Immature natural killer cell (primary cell): ENCODE measurements at regions not wholly inside any gene's neighbourhood (a gene's known extent, or its start where the extent isn't known, plus 50 kb on each side); places are given as distances from the start of the nearest gene placed in this dataset.
"Not testable (repeated sequence)": the region's sequence is repeated elsewhere in the genome, so short reads cannot be mapped to it uniquely, and the experiment has no call there.

Experiments
- DNase-seq, 3 donors: peaks; one replicate each; pipeline ENCODE4 v3.0.0; 2022; ENCODE audit warnings: mixed read lengths in 1 of 3
- H3K27ac Mint-ChIP-seq, 6 donors: one replicate each; pipeline ENCODE4 v1.8.0; 2020; ENCODE audit warnings: mixed read lengths in 6 of 6, mild to moderate bottlenecking in 5 of 6, inconsistent platforms in 4 of 6, moderate library complexity in 3 of 6
- H3K27me3 Mint-ChIP-seq, 3 donors: one replicate each; pipeline ENCODE4 v1.8.0; 2020 to 2021; ENCODE audit warnings: low read depth in 3 of 3, mild to moderate bottlenecking in 3 of 3, mixed read lengths in 3 of 3, moderate library complexity in 3 of 3, inconsistent platforms in 1 of 3
- H3K36me3 Mint-ChIP-seq, 3 donors: one replicate each; pipeline ENCODE4 v1.8.0; 2020; ENCODE audit warnings: mixed read lengths in 3 of 3, inconsistent platforms in 2 of 3, mild to moderate bottlenecking in 2 of 3
- H3K4me1 Mint-ChIP-seq, 2 donors: one replicate each; pipeline ENCODE4 v1.8.0; 2020; ENCODE audit warnings: inconsistent platforms in 2 of 2, mild to moderate bottlenecking in 2 of 2, mixed read lengths in 2 of 2, moderate library complexity in 1 of 2
- H3K4me3 Mint-ChIP-seq, 5 donors: one replicate each; pipeline ENCODE4 v1.8.0; 2020; ENCODE audit warnings: mild to moderate bottlenecking in 5 of 5, mixed read lengths in 5 of 5, inconsistent platforms in 3 of 5, moderate library complexity in 3 of 5
- H3K9me3 Mint-ChIP-seq, 6 donors: one replicate each; pipeline ENCODE4 v1.8.0; 2020; ENCODE audit warnings: mild to moderate bottlenecking in 6 of 6, mixed read lengths in 6 of 6, inconsistent platforms in 4 of 6, moderate library complexity in 3 of 6

- H3K9me3 Mint-ChIP-seq, result no peaks in the 10 kb centered on the region
- no peaks in the 10 kb centered on the region for H3K36me3 Mint-ChIP-seq
- peaks cover 0 to 2% (median 1%) of the 10 kb centered on the region in 3 donors for H3K27me3 Mint-ChIP-seq
- no peak overlapping the region for H3K27ac Mint-ChIP-seq
- no peaks in the 10 kb centered on the region for H3K4me1 Mint-ChIP-seq
- H3K4me3 Mint-ChIP-seq, result no peak overlapping the region
- no peak for DNase-seq
Observed at GRCh38 chr1:166597516-166597915, 241.8 kb upstream of the POGK start.

GRCh38 chr1:166600574-166600973, 238.7 kb upstream of the POGK start:
- H3K36me3 Mint-ChIP-seq, result no peaks in the 10 kb centered on the region
- DNase-seq, result no peak
- H3K9me3 Mint-ChIP-seq, result no peaks in the 10 kb centered on the region
- H3K27me3 Mint-ChIP-seq, result peaks cover 0 to 2% (median 0%) of the 10 kb centered on the region in 3 donors
- no peak overlapping the region for H3K4me3 Mint-ChIP-seq
- no peak overlapping the region for H3K27ac Mint-ChIP-seq
- no peaks in the 10 kb centered on the region for H3K4me1 Mint-ChIP-seq

GRCh38 chr1:166601650-166602278, 237.5 kb upstream of the POGK start:
- Mint-ChIP-seq H3K4me1 (no peaks in the 10 kb centered on the region), H3K27ac (no peak overlapping the region), H3K27me3 (peaks cover 0 to 2% (median 0%) of the 10 kb centered on the region in 3 donors), H3K9me3 (no peaks in the 10 kb centered on the region), H3K36me3 (no peaks in the 10 kb centered on the region), H3K4me3 (no peak overlapping the region)
- no peak for DNase-seq

DNA sequence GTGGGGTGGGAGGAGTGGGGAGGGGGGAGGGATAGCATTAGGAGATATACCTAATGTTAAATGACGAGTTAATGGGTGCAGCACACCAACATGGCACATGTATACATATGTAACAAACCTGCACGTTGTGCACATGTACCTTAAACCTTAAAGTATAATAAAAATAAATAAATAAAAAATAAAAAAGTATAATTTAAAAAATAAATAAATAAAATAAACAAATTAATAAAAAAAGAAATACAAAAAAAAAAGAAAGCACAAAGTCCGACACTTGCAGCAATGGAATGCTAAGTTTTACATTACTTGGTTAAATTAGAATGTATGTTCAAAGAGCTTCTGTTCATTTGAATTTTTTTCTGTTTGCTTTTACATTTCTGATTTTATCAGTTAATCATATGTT, 236.5 kb upstream of the POGK start:
- H3K4me3 Mint-ChIP-seq, H3K27ac Mint-ChIP-seq, H3K36me3 Mint-ChIP-seq, H3K27me3 Mint-ChIP-seq, DNase-seq, H3K4me1 Mint-ChIP-seq, H3K9me3 Mint-ChIP-seq: not testable (repeated sequence)

DNA sequence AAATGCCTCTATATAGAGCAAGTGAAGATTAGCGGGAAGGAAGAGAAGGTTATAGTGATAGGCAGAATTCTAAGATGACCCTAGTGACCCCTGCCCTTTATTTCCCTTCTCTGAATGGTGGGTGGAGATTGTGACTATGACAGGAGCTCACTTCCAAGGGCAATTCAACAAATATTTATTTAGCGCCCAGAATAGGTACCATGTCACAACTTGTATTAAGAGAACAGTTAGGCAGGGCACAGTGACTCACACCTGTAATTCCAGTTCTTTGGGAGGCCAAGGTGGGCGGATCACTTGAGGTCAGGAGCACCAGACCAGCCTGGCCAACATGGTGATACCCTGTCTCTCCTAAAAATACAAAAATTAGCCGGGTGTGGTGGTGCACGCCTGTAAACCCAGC, 236.0 kb upstream of the POGK start:
- H3K36me3 Mint-ChIP-seq, result no peaks in the 10 kb centered on the region
- no peaks in the 10 kb centered on the region for H3K27me3 Mint-ChIP-seq
- DNase-seq, result no peak
- H3K4me3 Mint-ChIP-seq, result no peak overlapping the region
- no peaks in the 10 kb centered on the region for H3K4me1 Mint-ChIP-seq
- H3K27ac Mint-ChIP-seq, result no peak overlapping the region
- H3K9me3 Mint-ChIP-seq, result no peaks in the 10 kb centered on the region

- H3K27ac Mint-ChIP-seq, result no peak overlapping the region
- no peaks in the 10 kb centered on the region for H3K4me1 Mint-ChIP-seq
- no peak for DNase-seq
- H3K4me3 Mint-ChIP-seq, result no peak overlapping the region
- no peaks in the 10 kb centered on the region for H3K9me3 Mint-ChIP-seq
- H3K36me3 Mint-ChIP-seq, result no peaks in the 10 kb centered on the region
- no peaks in the 10 kb centered on the region for H3K27me3 Mint-ChIP-seq
Observed at GRCh38 chr1:166605137-166605536, 234.1 kb upstream of the POGK start.

DNA sequence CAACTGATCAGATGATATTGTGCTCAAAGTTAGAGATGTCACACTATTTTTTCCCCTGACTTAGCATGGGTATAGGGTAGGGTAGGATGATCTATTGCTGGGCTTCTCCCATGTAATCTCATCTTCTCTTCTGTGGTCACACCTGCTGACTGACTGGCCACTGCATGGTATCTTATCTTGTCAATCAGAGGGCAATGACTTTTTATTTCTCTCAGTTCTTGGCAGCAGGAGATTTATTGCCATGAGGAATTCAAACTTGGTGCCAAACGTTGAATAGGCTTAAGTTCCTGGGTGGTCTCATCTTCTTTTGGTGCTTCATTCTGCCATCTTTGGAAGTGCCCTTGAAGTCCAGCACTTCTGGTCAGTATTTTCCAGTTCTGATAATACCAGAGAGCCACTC, 226.4 kb upstream of the POGK start:
- Mint-ChIP-seq H3K27ac (no peak overlapping the region), H3K4me1 (no peaks in the 10 kb centered on the region), H3K9me3 (peaks cover 0 to 1% (median 0%) of the 10 kb centered on the region in 6 donors), H3K36me3 (no peaks in the 10 kb centered on the region), H3K27me3 (peaks cover 0 to 2% (median 0%) of the 10 kb centered on the region in 3 donors), H3K4me3 (no peak overlapping the region)
- DNase-seq, result no peak

GRCh38 chr1:166616206-166616605, 223.1 kb upstream of the POGK start:
- Mint-ChIP-seq H3K27me3 (peaks cover 0 to 10% (median 5%) of the 10 kb centered on the region in 3 donors), H3K4me3 (no peak overlapping the region), H3K27ac (no peak overlapping the region), H3K36me3 (no peaks in the 10 kb centered on the region), H3K9me3 (peaks cover 0 to 1% (median 0%) of the 10 kb centered on the region in 6 donors), H3K4me1 (no peaks in the 10 kb centered on the region)
- DNase-seq, result no peak

DNA sequence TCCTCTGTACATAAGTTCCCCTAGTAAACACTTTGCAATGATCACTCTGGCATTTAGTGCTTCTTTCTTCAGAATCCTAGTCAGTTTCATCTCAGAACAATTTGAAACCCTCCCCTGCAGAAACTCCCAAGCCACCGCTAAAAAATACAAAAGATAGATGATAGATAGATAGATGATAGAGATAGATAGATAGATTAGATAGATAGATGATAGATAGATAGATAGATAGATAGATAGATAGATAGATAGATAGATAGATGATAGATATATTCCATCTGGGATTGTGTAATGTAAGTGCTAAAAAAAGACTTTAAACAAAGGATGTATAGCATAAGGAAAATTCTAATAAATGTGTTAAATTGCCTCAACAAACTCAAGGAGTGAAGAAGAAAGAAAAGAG, 212.6 kb upstream of the POGK start:
- H3K9me3 Mint-ChIP-seq, result peaks cover 0 to 2% (median 0%) of the 10 kb centered on the region in 6 donors
- DNase-seq, result no peak
- H3K4me3 Mint-ChIP-seq, result no peak overlapping the region
- H3K27ac Mint-ChIP-seq, result no peak overlapping the region
- peaks cover 0 to 2% (median 0%) of the 10 kb centered on the region in 3 donors for H3K27me3 Mint-ChIP-seq
- H3K4me1 Mint-ChIP-seq, result no peaks in the 10 kb centered on the region
- no peaks in the 10 kb centered on the region for H3K36me3 Mint-ChIP-seq

GRCh38 chr1:166627558-166627957, 211.7 kb upstream of the POGK start:
- H3K4me1 Mint-ChIP-seq, result no peaks in the 10 kb centered on the region

GRCh38 chr1:166628259-166628658, 211.0 kb upstream of the POGK start:
- Mint-ChIP-seq H3K27me3 (peaks cover 0 to 2% (median 0%) of the 10 kb centered on the region in 3 donors), H3K36me3 (no peaks in the 10 kb centered on the region), H3K4me3 (no peak overlapping the region), H3K4me1 (no peaks in the 10 kb centered on the region), H3K27ac (no peak overlapping the region), H3K9me3 (no peaks in the 10 kb centered on the region)
- no peak for DNase-seq

More at GRCh38 chr1:166627558-166627957, 211.7 kb upstream of the POGK start:
- Mint-ChIP-seq H3K36me3 (no peaks in the 10 kb centered on the region), H3K4me3 (no peak overlapping the region), H3K27ac (no peak overlapping the region), H3K27me3 (peaks cover 0 to 2% (median 0%) of the 10 kb centered on the region in 3 donors), H3K9me3 (no peaks in the 10 kb centered on the region)
- DNase-seq, result no peak

GRCh38 chr1:166629946-166630345, 209.3 kb upstream of the POGK start:
- Mint-ChIP-seq H3K36me3 (no peaks in the 10 kb centered on the region), H3K9me3 (no peaks in the 10 kb centered on the region), H3K4me1 (no peaks in the 10 kb centered on the region), H3K27me3 (peaks cover 0 to 4% (median 0%) of the 10 kb centered on the region in 3 donors), H3K4me3 (no peak overlapping the region), H3K27ac (no peak overlapping the region)
- no peak for DNase-seq

- Mint-ChIP-seq H3K27me3 (peaks cover 0 to 4% (median 0%) of the 10 kb centered on the region in 3 donors), H3K36me3 (no peaks in the 10 kb centered on the region), H3K4me1 (no peaks in the 10 kb centered on the region), H3K9me3 (no peaks in the 10 kb centered on the region), H3K4me3 (no peak overlapping the region), H3K27ac (no peak overlapping the region)
- no peak for DNase-seq
Observed at GRCh38 chr1:166630369-166630768, 208.9 kb upstream of the POGK start.

GRCh38 chr1:166638137-166638536, 201.1 kb upstream of the POGK start:
- Mint-ChIP-seq H3K4me3 (no peak overlapping the region), H3K4me1 (no peaks in the 10 kb centered on the region), H3K9me3 (peaks cover 0 to 7% (median 1%) of the 10 kb centered on the region in 6 donors), H3K27me3 (peaks cover 1 to 12% (median 2%) of the 10 kb centered on the region in 3 donors), H3K27ac (no peak overlapping the region), H3K36me3 (peaks cover 0 to under 1% (median 0%) of the 10 kb centered on the region in 3 donors)
- no peak for DNase-seq

GRCh38 chr1:166657228-166657627, 182.0 kb upstream of the POGK start:
- H3K27me3 Mint-ChIP-seq, H3K4me3 Mint-ChIP-seq, H3K9me3 Mint-ChIP-seq, H3K36me3 Mint-ChIP-seq, DNase-seq, H3K27ac Mint-ChIP-seq, H3K4me1 Mint-ChIP-seq: not testable (repeated sequence)
